Mucosa of rectum (tissue), 2 donors: ENCODE measurements at regions not wholly inside any gene's neighbourhood (a gene's known extent, or its start where the extent isn't known, plus 50 kb on each side); places are given as distances from the start of the nearest gene placed in this dataset.

Experiments
- H3K27ac ChIP-seq, 2 donors: one replicate each; pipeline ENCODE4 v1.7.0; 2013; ENCODE audit warnings: inconsistent platforms in 2 of 2, low read depth in 2 of 2, low read length in 2 of 2
- H3K27me3 ChIP-seq, 2 donors: one replicate each; pipeline ENCODE4 v1.7.0; 2013; ENCODE audit warnings: low read length in 2 of 2; ENCODE audit not compliant: control insufficient read depth in 2 of 2, insufficient read depth in 2 of 2
- H3K36me3 ChIP-seq, 2 donors: one replicate each; pipeline ENCODE4 v1.7.0; 2013; ENCODE audit warnings: low read length in 2 of 2; ENCODE audit not compliant: control insufficient read depth in 2 of 2, insufficient read depth in 2 of 2
- H3K4me1 ChIP-seq, 2 donors: one replicate each; pipeline ENCODE4 v1.7.0; 2013; ENCODE audit warnings: low read length in 2 of 2, mild to moderate bottlenecking in 1 of 2; ENCODE audit not compliant: control insufficient read depth in 2 of 2, insufficient read depth in 2 of 2
- H3K4me3 ChIP-seq, 2 donors: one replicate each; pipeline ENCODE4 v1.7.0; 2013; ENCODE audit warnings: low read length in 2 of 2
- H3K9ac ChIP-seq, 2 donors: one replicate each; pipeline ENCODE4 v1.7.0; 2013; ENCODE audit warnings: low read length in 2 of 2, low read depth in 1 of 2, mild to moderate bottlenecking in 1 of 2
- H3K9me3 ChIP-seq, 2 donors: one replicate each; pipeline ENCODE4 v1.7.0; 2013; ENCODE audit warnings: low read length in 2 of 2; ENCODE audit not compliant: control insufficient read depth in 2 of 2
- donor health status: healthy.
- donor health status: Normal muscosa, but diverticular disease.

GRCh38 chr4:74635490-74636123 is 158.7 kb downstream of the BTC start:
- Histone ChIP-seq H3K4me3 (no peak overlapping the region), H3K4me1 (no peaks in the 10 kb centered on the region), H3K36me3 (no peaks in the 10 kb centered on the region), H3K9me3 (no peaks in the 10 kb centered on the region), H3K27ac (no peak overlapping the region), H3K27me3 (no peaks in the 10 kb centered on the region), H3K9ac (no peak overlapping the region)

GRCh38 chr4:74638001-74638400 is 156.3 kb downstream of the BTC start:
- Histone ChIP-seq H3K9ac (no peak overlapping the region), H3K4me1 (no peaks in the 10 kb centered on the region), H3K27ac (no peak overlapping the region), H3K36me3 (no peaks in the 10 kb centered on the region), H3K9me3 (no peaks in the 10 kb centered on the region), H3K4me3 (no peak overlapping the region), H3K27me3 (no peaks in the 10 kb centered on the region)

DNA sequence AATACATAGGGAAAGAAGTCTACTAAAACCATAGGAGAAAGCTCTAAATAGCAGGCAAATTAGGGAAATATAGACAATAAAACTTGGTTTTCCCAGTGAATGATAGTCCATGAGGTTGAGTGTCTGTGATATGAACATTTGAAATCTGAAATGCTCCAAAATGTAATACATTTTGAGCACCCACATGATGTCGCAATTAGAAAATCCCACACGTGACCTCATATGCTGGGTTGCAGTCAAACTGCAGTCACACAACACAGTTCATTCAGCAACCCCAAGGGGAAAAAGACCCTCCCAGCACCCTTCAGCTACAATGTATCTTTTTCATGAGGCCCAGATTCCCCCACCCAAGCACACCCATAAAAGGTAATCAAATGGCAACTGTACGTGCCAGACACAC is 155.6 kb downstream of the BTC start:
- H3K9me3 ChIP-seq: no peaks in the 10 kb centered on the region
- no peak overlapping the region for H3K9ac ChIP-seq
- H3K27ac ChIP-seq: no peak overlapping the region
- H3K27me3 ChIP-seq: no peaks in the 10 kb centered on the region
- H3K36me3 ChIP-seq: no peaks in the 10 kb centered on the region
- no peaks in the 10 kb centered on the region for H3K4me1 ChIP-seq
- H3K4me3 ChIP-seq: no peak overlapping the region

- Histone ChIP-seq H3K36me3 (no peaks in the 10 kb centered on the region), H3K4me3 (no peak overlapping the region), H3K9ac (no peak overlapping the region), H3K27ac (no peak overlapping the region), H3K27me3 (no peaks in the 10 kb centered on the region), H3K9me3 (no peaks in the 10 kb centered on the region), H3K4me1 (no peaks in the 10 kb centered on the region)
These were observed 154.0 kb downstream of the BTC start for GRCh38 chr4:74640111-74640903.

DNA sequence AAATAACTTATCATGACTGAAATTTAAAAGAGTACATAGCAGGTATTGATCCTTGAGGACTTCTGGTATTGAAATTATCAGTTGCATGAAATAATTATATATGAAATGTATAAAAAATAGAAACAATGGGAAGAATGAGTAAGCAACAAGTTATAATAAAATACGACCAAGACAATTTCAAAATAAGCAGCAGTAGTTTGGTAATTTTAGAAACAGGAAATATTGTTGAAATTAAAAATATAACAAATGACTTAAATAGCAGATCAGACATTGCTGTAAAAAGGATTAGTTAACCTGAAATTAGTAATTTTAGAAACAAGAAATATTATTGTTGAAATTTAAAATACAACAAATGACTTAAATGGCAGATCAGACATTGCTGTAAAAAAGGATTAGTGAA is 152.3 kb downstream of the BTC start:
- H3K27ac ChIP-seq: no peak overlapping the region
- H3K27me3 ChIP-seq: no peaks in the 10 kb centered on the region
- H3K9ac ChIP-seq: no peak overlapping the region
- H3K36me3 ChIP-seq: no peaks in the 10 kb centered on the region
- no peak overlapping the region for H3K4me3 ChIP-seq
- no peaks in the 10 kb centered on the region for H3K4me1 ChIP-seq
- H3K9me3 ChIP-seq: no peaks in the 10 kb centered on the region

DNA sequence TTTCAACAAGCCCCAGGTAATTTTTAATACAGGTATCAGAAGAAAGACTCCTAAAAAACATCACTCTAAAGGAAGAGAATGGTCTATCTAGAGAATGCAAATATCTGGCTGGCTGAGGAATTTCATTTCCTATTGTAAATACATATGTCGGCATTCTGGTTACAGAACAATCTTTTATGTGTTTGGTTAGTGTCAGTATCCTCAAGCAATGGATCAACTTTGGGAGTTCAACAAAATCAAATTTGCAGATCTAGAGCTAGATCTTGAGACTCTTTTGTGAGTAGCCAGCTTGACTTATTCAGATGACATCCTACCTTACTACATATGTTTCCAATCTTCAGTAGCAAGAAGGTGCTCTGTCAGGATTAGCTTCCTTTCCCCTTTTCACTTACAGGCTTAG is 145.1 kb downstream of the BTC start:
- Histone ChIP-seq H3K4me3 (no peak overlapping the region), H3K9ac (no peak overlapping the region), H3K27ac (no peak overlapping the region), H3K36me3 (no peaks in the 10 kb centered on the region), H3K27me3 (no peaks in the 10 kb centered on the region), H3K9me3 (no peaks in the 10 kb centered on the region), H3K4me1 (no peaks in the 10 kb centered on the region)

DNA sequence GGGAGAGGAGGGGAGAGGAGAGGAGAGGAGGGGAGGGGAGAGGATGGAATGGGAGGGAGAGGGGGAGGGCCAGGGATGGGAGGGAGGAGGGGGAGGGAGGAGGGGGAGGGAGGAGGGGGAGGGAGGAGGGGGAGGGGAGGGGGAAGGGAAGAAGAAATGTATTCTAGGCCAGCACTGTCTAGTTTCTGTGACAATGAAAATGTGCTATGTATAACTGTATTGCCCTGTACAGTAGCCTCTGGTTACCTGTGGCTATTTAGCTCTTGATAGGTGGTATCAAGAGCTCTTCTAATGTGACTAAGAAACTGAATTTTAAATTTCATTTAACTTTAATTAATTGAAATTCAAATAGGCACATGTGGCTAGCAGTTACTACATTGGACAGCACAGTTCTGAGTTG is 143.1 kb downstream of the BTC start:
- no peaks in the 10 kb centered on the region for H3K9me3 ChIP-seq
- no peaks in the 10 kb centered on the region for H3K36me3 ChIP-seq
- no peak overlapping the region for H3K4me3 ChIP-seq
- H3K27ac ChIP-seq: no peak overlapping the region
- H3K4me1 ChIP-seq: no peaks in the 10 kb centered on the region
- no peak overlapping the region for H3K9ac ChIP-seq
- H3K27me3 ChIP-seq: no peaks in the 10 kb centered on the region

DNA sequence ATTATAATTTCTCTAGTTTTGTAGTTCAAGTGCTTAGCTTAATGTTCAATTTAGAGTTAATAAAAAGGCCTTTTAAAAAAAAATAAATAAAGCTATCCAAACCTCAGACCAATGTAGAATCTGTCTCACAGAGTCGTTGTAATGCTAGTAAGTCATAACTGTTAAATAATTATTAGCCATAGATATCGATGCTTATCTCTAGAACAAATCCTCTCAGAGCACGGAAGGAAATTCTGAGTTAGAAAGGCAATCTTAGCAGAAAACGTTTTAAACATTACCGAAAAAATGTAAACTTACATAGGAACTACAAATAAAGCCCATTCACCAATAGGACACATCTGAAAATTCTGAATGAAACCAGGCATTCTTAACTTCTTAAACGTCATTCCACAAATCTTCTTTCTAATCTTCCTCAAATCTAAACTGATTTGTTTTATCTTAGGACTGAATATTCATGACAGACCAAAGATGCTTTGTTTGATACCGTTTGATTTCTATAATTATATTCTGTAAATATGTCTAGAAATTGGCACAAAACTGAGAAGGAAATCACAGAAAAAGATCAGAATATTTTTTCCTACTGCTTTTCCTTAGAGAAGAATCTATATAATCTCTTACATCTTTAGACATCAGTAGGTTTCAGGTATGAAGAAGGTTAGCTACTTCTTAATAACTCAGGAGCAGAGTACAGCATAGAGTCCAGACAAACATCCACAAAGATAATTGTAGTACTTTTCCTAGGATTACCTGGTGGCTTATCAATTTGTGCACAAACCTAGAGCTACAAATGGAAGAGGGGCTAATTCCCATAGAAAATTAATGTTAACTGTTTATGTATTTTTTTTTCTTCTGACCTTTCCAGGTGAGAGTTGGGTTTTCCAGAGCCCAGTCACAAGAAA is 140.7 kb downstream of the BTC start:
- Histone ChIP-seq H3K27ac (no peak overlapping the region), H3K9me3 (no peaks in the 10 kb centered on the region), H3K9ac (no peak overlapping the region), H3K4me1 (no peaks in the 10 kb centered on the region), H3K4me3 (no peak overlapping the region), H3K36me3 (no peaks in the 10 kb centered on the region), H3K27me3 (no peaks in the 10 kb centered on the region)

GRCh38 chr4:74654230-74654681 is 140.1 kb downstream of the BTC start:
- Histone ChIP-seq H3K36me3 (no peaks in the 10 kb centered on the region), H3K27me3 (no peaks in the 10 kb centered on the region), H3K27ac (no peak overlapping the region), H3K4me1 (no peaks in the 10 kb centered on the region), H3K4me3 (no peak overlapping the region), H3K9ac (no peak overlapping the region), H3K9me3 (no peaks in the 10 kb centered on the region)

- Histone ChIP-seq H3K36me3 (no peaks in the 10 kb centered on the region), H3K4me3 (no peak overlapping the region), H3K4me1 (peaks cover 0 to 8% of the 10 kb centered on the region in 2 donors), H3K9me3 (no peaks in the 10 kb centered on the region), H3K9ac (no peak overlapping the region), H3K27me3 (no peaks in the 10 kb centered on the region), H3K27ac (no peak overlapping the region)
These were observed 137.7 kb downstream of the BTC start for GRCh38 chr4:74656596-74656995.
